ENCODE measurements at regions not wholly inside any gene's neighbourhood (a gene's known extent, or its start where the extent isn't known, plus 50 kb on each side); places are given as distances from the start of the nearest gene placed in this dataset.

- Mint-ChIP-seq H3K4me1 (ENCODE audit: low read depth, unreplicated experiment) (peaks cover 9% of the 10 kb centered on the region), H3K27me3 (ENCODE audit: insufficient read depth, unreplicated experiment) (no peaks in the 10 kb centered on the region), H3K9me3 (ENCODE audit: unreplicated experiment) (peaks cover 41% of the 10 kb centered on the region), H3K27ac (ENCODE audit: unreplicated experiment) (no peak overlapping the region), H3K4me3 (ENCODE audit: unreplicated experiment) (no peak overlapping the region), H3K36me3 (ENCODE audit: insufficient read depth, unreplicated experiment) (no peaks in the 10 kb centered on the region)
- BruUV-seq (replicated peaks), result no TSS peak
- H3K36me3 ChIP-seq (ENCODE audit: control insufficient read depth, insufficient read depth, low read length), result no peaks in the 10 kb centered on the region
- CTCF ChIA-PET, result no interaction called here
- intact Hi-C loops (cut with micrococcal nuclease; ENCODE audit: unreplicated experiment), result no loop called here
- H3K9me3 ChIP-seq, result peaks cover 7% of the 10 kb centered on the region
- POLR2A ChIA-PET, result no interaction called here
- no peak for DNase-seq
- no peaks in the 10 kb centered on the region for H3K27me3 ChIP-seq (replicated peaks; ENCODE audit: control insufficient read depth, insufficient read depth, low read length)
- no peak overlapping the region for H3K4me3 ChIP-seq (ENCODE audit: low read depth, low read length)
- no peak for TF ChIP-seq CTCF (IDR thresholded peaks at IDR 0.05; ENCODE audit: insufficient read depth in 1 of 2, low read depth in 1 of 2, low read length in 1 of 2, severe bottlenecking in 1 of 2, unreplicated experiment in 1 of 2)
- peaks cover 25% of the 10 kb centered on the region for H3K4me1 ChIP-seq
Measured at GRCh38 chr11:106390078-106390477, 312.6 kb downstream of the AASDHPPT start.

- intact Hi-C loops (cut with micrococcal nuclease; ENCODE audit: unreplicated experiment), result no loop called here
- Histone ChIP-seq H3K27me3 (replicated peaks; ENCODE audit: control insufficient read depth, insufficient read depth, low read length) (no peaks in the 10 kb centered on the region), H3K4me1 (peaks cover 25% of the 10 kb centered on the region), H3K4me3 (ENCODE audit: low read depth, low read length) (no peak overlapping the region), H3K36me3 (ENCODE audit: control insufficient read depth, insufficient read depth, low read length) (peaks cover 1% of the 10 kb centered on the region; the same call in 1 of the 2 replicates), H3K9me3 (peaks cover 25% of the 10 kb centered on the region)
- Mint-ChIP-seq H3K36me3 (ENCODE audit: insufficient read depth, unreplicated experiment) (no peaks in the 10 kb centered on the region), H3K9me3 (ENCODE audit: unreplicated experiment) (peaks cover 44% of the 10 kb centered on the region), H3K4me3 (ENCODE audit: unreplicated experiment) (no peak overlapping the region), H3K27ac (ENCODE audit: unreplicated experiment) (no peak overlapping the region), H3K27me3 (ENCODE audit: insufficient read depth, unreplicated experiment) (no peaks in the 10 kb centered on the region), H3K4me1 (ENCODE audit: low read depth, unreplicated experiment) (peaks cover 9% of the 10 kb centered on the region)
- ChIA-PET POLR2A (no interaction called here), CTCF (no interaction called here)
- BruUV-seq (replicated peaks), result no TSS peak
- DNase-seq, result no peak
- TF ChIP-seq CTCF (IDR thresholded peaks at IDR 0.05; ENCODE audit: insufficient read depth in 1 of 2, low read depth in 1 of 2, low read length in 1 of 2, severe bottlenecking in 1 of 2, unreplicated experiment in 1 of 2), result no peak
Measured at GRCh38 chr11:106391771-106392420, 314.4 kb downstream of the AASDHPPT start.

- Mint-ChIP-seq H3K27me3 (ENCODE audit: insufficient read depth, unreplicated experiment) (no peaks in the 10 kb centered on the region), H3K36me3 (ENCODE audit: insufficient read depth, unreplicated experiment) (no peaks in the 10 kb centered on the region), H3K4me1 (ENCODE audit: low read depth, unreplicated experiment) (peaks cover 8% of the 10 kb centered on the region), H3K9me3 (ENCODE audit: unreplicated experiment) (peaks cover 24% of the 10 kb centered on the region), H3K27ac (ENCODE audit: unreplicated experiment) (no peak overlapping the region), H3K4me3 (ENCODE audit: unreplicated experiment) (no peak overlapping the region)
- TF ChIP-seq CTCF (IDR thresholded peaks at IDR 0.05; ENCODE audit: insufficient read depth in 1 of 2, low read depth in 1 of 2, low read length in 1 of 2, severe bottlenecking in 1 of 2, unreplicated experiment in 1 of 2), result no peak
- no TSS peak for BruUV-seq (replicated peaks)
- H3K27me3 ChIP-seq (replicated peaks; ENCODE audit: control insufficient read depth, insufficient read depth, low read length), result no peaks in the 10 kb centered on the region
- peaks cover 1% of the 10 kb centered on the region; the same call in 1 of the 2 replicates for H3K36me3 ChIP-seq (ENCODE audit: control insufficient read depth, insufficient read depth, low read length)
- H3K4me1 ChIP-seq, result peaks cover 8% of the 10 kb centered on the region
- H3K4me3 ChIP-seq (ENCODE audit: low read depth, low read length), result no peak overlapping the region
- CTCF ChIA-PET, result no interaction called here
- intact Hi-C loops (cut with micrococcal nuclease; ENCODE audit: unreplicated experiment), result no loop called here
- peaks cover 29% of the 10 kb centered on the region for H3K9me3 ChIP-seq
- DNase-seq, result no peak
- POLR2A ChIA-PET, result no interaction called here
Measured at GRCh38 chr11:106395716-106396349, 318.4 kb downstream of the AASDHPPT start.

Data from Caco-2 (cell line).